Endothelial cell (in vitro differentiated cells): ENCODE measurements at regions not wholly inside any gene's neighbourhood (a gene's known extent, or its start where the extent isn't known, plus 50 kb on each side); places are given as distances from the start of the nearest gene placed in this dataset.

Source experiments
- DNase-seq: peaks from one replicate; pipeline ENCODE4 v3.0.0; 2021; ENCODE audit warnings: low spot score
- H3K27ac Mint-ChIP-seq: one replicate; pipeline ENCODE4 v1.8.0; 2021; ENCODE audit warnings: mixed read lengths, inconsistent platforms; ENCODE audit not compliant: unreplicated experiment
- H3K27me3 Mint-ChIP-seq: one replicate; pipeline ENCODE4 v1.8.0; 2021; ENCODE audit warnings: mild to moderate bottlenecking, moderate library complexity, mixed read lengths, inconsistent platforms; ENCODE audit not compliant: unreplicated experiment
- H3K36me3 Mint-ChIP-seq: one replicate; pipeline ENCODE4 v1.8.0; 2021; ENCODE audit warnings: mild to moderate bottlenecking, low read depth, mixed read lengths, inconsistent platforms; ENCODE audit not compliant: unreplicated experiment
- H3K4me1 Mint-ChIP-seq: one replicate; pipeline ENCODE4 v1.8.0; 2021; ENCODE audit warnings: mild to moderate bottlenecking, mixed read lengths, inconsistent platforms; ENCODE audit not compliant: unreplicated experiment
- H3K4me3 Mint-ChIP-seq: one replicate; pipeline ENCODE4 v1.8.0; 2021; ENCODE audit warnings: mild to moderate bottlenecking, mixed read lengths, inconsistent platforms; ENCODE audit not compliant: unreplicated experiment
- H3K9me3 Mint-ChIP-seq: one replicate; pipeline ENCODE4 v1.8.0; 2021; ENCODE audit warnings: mixed read lengths, inconsistent platforms; ENCODE audit not compliant: unreplicated experiment
- CTCF ChIP-seq: fragments of 200-600 bp; sonication (generic); IDR thresholded peaks from one replicate; pipeline ENCODE4 v1.5.0; 2021; ENCODE audit warnings: antibody characterized with exemption; ENCODE audit not compliant: unreplicated experiment

- no peaks in the 10 kb centered on the region for H3K9me3 Mint-ChIP-seq
- DNase-seq, result no peak
- no peak overlapping the region for H3K27ac Mint-ChIP-seq
- no peaks in the 10 kb centered on the region for H3K4me1 Mint-ChIP-seq
- TF ChIP-seq CTCF, result no peak
- H3K36me3 Mint-ChIP-seq, result no peaks in the 10 kb centered on the region
- H3K27me3 Mint-ChIP-seq, result peaks cover 1% of the 10 kb centered on the region
- no peak overlapping the region for H3K4me3 Mint-ChIP-seq
Observed at GRCh38 chr2:83069724-83070123, 1389.4 kb downstream of the SUCLG1 start.

GRCh38 chr2:83068714-83069113 is 1390.4 kb downstream of the SUCLG1 start:
- Mint-ChIP-seq H3K27me3 (peaks cover 1% of the 10 kb centered on the region), H3K36me3 (no peaks in the 10 kb centered on the region), H3K27ac (no peak overlapping the region), H3K4me3 (no peak overlapping the region), H3K9me3 (no peaks in the 10 kb centered on the region), H3K4me1 (no peaks in the 10 kb centered on the region)
- TF ChIP-seq CTCF, result no peak
- DNase-seq, result no peak

GRCh38 chr2:83067947-83068346 is 1391.1 kb downstream of the SUCLG1 start:
- no peaks in the 10 kb centered on the region for H3K9me3 Mint-ChIP-seq
- H3K27me3 Mint-ChIP-seq, result peaks cover 1% of the 10 kb centered on the region
- no peaks in the 10 kb centered on the region for H3K4me1 Mint-ChIP-seq
- TF ChIP-seq CTCF, result no peak
- H3K4me3 Mint-ChIP-seq, result no peak overlapping the region
- H3K27ac Mint-ChIP-seq, result no peak overlapping the region
- no peaks in the 10 kb centered on the region for H3K36me3 Mint-ChIP-seq
- no peak for DNase-seq

GRCh38 chr2:83063933-83064332 is 1395.1 kb downstream of the SUCLG1 start:
- no peak for DNase-seq
- Mint-ChIP-seq H3K27ac (no peak overlapping the region), H3K36me3 (no peaks in the 10 kb centered on the region), H3K4me1 (no peaks in the 10 kb centered on the region), H3K27me3 (peaks cover 1% of the 10 kb centered on the region), H3K4me3 (no peak overlapping the region), H3K9me3 (no peaks in the 10 kb centered on the region)
- TF ChIP-seq CTCF, result no peak

- no peak for TF ChIP-seq CTCF
- no peaks in the 10 kb centered on the region for H3K9me3 Mint-ChIP-seq
- no peak overlapping the region for H3K27ac Mint-ChIP-seq
- H3K27me3 Mint-ChIP-seq, result peaks cover 1% of the 10 kb centered on the region
- DNase-seq, result no peak
- H3K4me1 Mint-ChIP-seq, result no peaks in the 10 kb centered on the region
- no peaks in the 10 kb centered on the region for H3K36me3 Mint-ChIP-seq
- H3K4me3 Mint-ChIP-seq, result no peak overlapping the region
Observed at GRCh38 chr2:83063511-83063910, 1395.6 kb downstream of the SUCLG1 start.
